ENCODE measurements at regions not wholly inside any gene's neighbourhood (a gene's known extent, or its start where the extent isn't known, plus 50 kb on each side); places are given as distances from the start of the nearest gene placed in this dataset.

- no peak overlapping the region for H3K27ac ChIP-seq (ENCODE audit: low read depth, low read length)
- BruUV-seq (replicated peaks), result no TSS peak
- H2AFZ ChIP-seq (ENCODE audit: low read depth, low read length, poor library complexity, severe bottlenecking), result no peak overlapping the region
- H3K4me1 ChIP-seq (ENCODE audit: control insufficient read depth in 1 of 2, insufficient read depth in 2 of 2, low read length in 2 of 2), result no peaks in the 10 kb centered on the region
- ChIA-PET POLR2A (no interaction called here), CTCF (no interaction called here), RAD21 (ENCODE audit: low non-redundant PET in 1 of 2, low total read pairs in 2 of 2, uncharacterized antibody in 2 of 2, unreplicated experiment in 2 of 2) (no interaction called here)
- H3K9me3 ChIP-seq (ENCODE audit: control insufficient read depth in 1 of 2, insufficient read depth in 1 of 2, low read depth in 1 of 2, low read length in 2 of 2), result no peaks in the 10 kb centered on the region
- intact Hi-C loops (cut with micrococcal nuclease), result no loop called here
- no peaks in the 10 kb centered on the region for H3K9me2 ChIP-seq (ENCODE audit: insufficient read depth)
- TF ChIP-seq POLR2A (IDR thresholded peaks at IDR 0.05; ENCODE audit: borderline replicate concordance, extremely low read depth, insufficient read depth, insufficient read length) (no peak), TCF7L2 (IDR thresholded peaks at IDR 0.05; ENCODE audit: borderline replicate concordance, extremely low read depth, insufficient read depth, insufficient read length) (no peak), YY1 (IDR thresholded peaks at IDR 0.05; ENCODE audit: extremely low read depth, insufficient replicate concordance, low read depth, low read length) (no peak), CEBPB (IDR thresholded peaks at IDR 0.05; ENCODE audit: low read depth) (no peak), SIN3A (IDR thresholded peaks at IDR 0.05; ENCODE audit: low read depth) (no peak), CTCF (IDR thresholded peaks at IDR 0.05 in 2 of 3, conservative IDR thresholded peaks at IDR 0.05 in 1 of 3; ENCODE audit: borderline replicate concordance in 1 of 3, insufficient read depth in 1 of 3, low read depth in 2 of 3, low read length in 2 of 3) (no peak), ZNF274 (IDR thresholded peaks at IDR 0.05; ENCODE audit: low read depth, low read length) (no peak), ELF1 (IDR thresholded peaks at IDR 0.05; ENCODE audit: borderline replicate concordance, low read depth) (no peak), ZBTB33 (IDR thresholded peaks at IDR 0.05; ENCODE audit: extremely low read depth, insufficient replicate concordance, low read length) (no peak), RAD21 (IDR thresholded peaks at IDR 0.05; ENCODE audit: low read depth) (no peak), REST (IDR thresholded peaks at IDR 0.05; ENCODE audit: low read depth) (no peak), SP1 (IDR thresholded peaks at IDR 0.05; ENCODE audit: low read depth) (no peak), CBX3 (IDR thresholded peaks at IDR 0.05; ENCODE audit: low read depth) (no peak), JUND (IDR thresholded peaks at IDR 0.05) (no peak), SRF (IDR thresholded peaks at IDR 0.05; ENCODE audit: low read depth) (no peak), EZH2 (IDR thresholded peaks at IDR 0.05) (no peak), POLR2AphosphoS5 (IDR thresholded peaks at IDR 0.05; ENCODE audit: low read depth, low read length) (no peak)
- TF ChIP-seq, protein P1, sequence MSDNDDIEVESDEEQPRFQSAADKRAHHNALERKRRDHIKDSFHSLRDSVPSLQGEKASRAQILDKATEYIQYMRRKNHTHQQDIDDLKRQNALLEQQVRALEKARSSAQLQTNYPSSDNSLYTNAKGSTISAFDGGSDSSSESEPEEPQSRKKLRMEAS (IDR thresholded peaks at IDR 0.05), result no peak
- H3K4me2 ChIP-seq (ENCODE audit: low read length), result no peak overlapping the region
- H3K27me3 ChIP-seq (ENCODE audit: insufficient read depth, low read length), result no peaks in the 10 kb centered on the region
- ATAC-seq (no peak), DNase-seq (ENCODE audit: low read depth, low spot score) (no peak)
- H4K20me1 ChIP-seq (ENCODE audit: insufficient read depth), result no peaks in the 10 kb centered on the region
- H3K79me2 ChIP-seq (ENCODE audit: insufficient read depth, low read length), result no peaks in the 10 kb centered on the region
- H3K9ac ChIP-seq (ENCODE audit: low read length), result no peak overlapping the region
- no peaks in the 10 kb centered on the region for H3K36me3 ChIP-seq (ENCODE audit: control insufficient read depth in 1 of 2, insufficient read depth in 2 of 2, low read length in 2 of 2)
- no peak overlapping the region for H3K4me3 ChIP-seq (replicated peaks in 1 of 2; ENCODE audit: low read depth in 1 of 2, low read length in 2 of 2)
These were observed 675.3 kb upstream of the USP15 start for GRCh38 chr12:61584943-61585342.
